Astrocyte (in vitro differentiated cells and primary cell): ENCODE measurements at regions not wholly inside any gene's neighbourhood (a gene's known extent, or its start where the extent isn't known, plus 50 kb on each side); places are given as distances from the start of the nearest gene placed in this dataset.

Experiments
- DNase-seq: peaks from one replicate; pipeline ENCODE4 v3.0.0-alpha.2; 2010; ENCODE audit warnings: low read depth
- FAIRE-seq: peaks from 2 replicates; lab custom pipeline; 2011; peaks lifted over from hg19 to GRCh38; lab: Jason Lieb, UNC
- H2AFZ ChIP-seq: 2 replicates; pipeline ENCODE4 v1.6.0; 2012; ENCODE audit warnings: low read depth, low read length, inconsistent platforms
- H3K27ac ChIP-seq: 2 replicates; pipeline ENCODE4 v1.5.1; 2011; ENCODE audit warnings: low read depth, low read length, inconsistent platforms
- H3K27me3 ChIP-seq: 2 replicates; pipeline ENCODE4 v1.6.0; 2011; ENCODE audit warnings: low read length, inconsistent platforms; ENCODE audit not compliant: insufficient read depth
- H3K36me3 ChIP-seq: 2 replicates; pipeline ENCODE4 v1.5.1; 2011; ENCODE audit warnings: low read length, inconsistent platforms; ENCODE audit not compliant: insufficient read depth
- H3K4me1 ChIP-seq: 2 replicates; pipeline ENCODE4 v1.5.1; 2011; ENCODE audit warnings: low read length, inconsistent platforms; ENCODE audit not compliant: insufficient read depth
- H3K4me2 ChIP-seq: 2 replicates; pipeline ENCODE4 v1.6.0; 2012; ENCODE audit warnings: low read length, inconsistent platforms
- H3K4me3 ChIP-seq: 2 replicates; pipeline ENCODE4 v1.5.1; 2011; ENCODE audit warnings: low read depth, mild to moderate bottlenecking, low read length, inconsistent platforms; ENCODE audit not compliant: insufficient read depth
- H3K79me2 ChIP-seq: 2 replicates; pipeline ENCODE4 v1.6.0; 2012; ENCODE audit warnings: mild to moderate bottlenecking, low read length, inconsistent platforms; ENCODE audit not compliant: insufficient read depth
- H3K9ac ChIP-seq: 2 replicates; pipeline ENCODE4 v1.6.0; 2012; ENCODE audit warnings: mild to moderate bottlenecking, low read length, inconsistent platforms
- H3K9me3 ChIP-seq: 2 replicates; pipeline ENCODE4 v1.5.1; 2012; ENCODE audit warnings: low read depth, mild to moderate bottlenecking, low read length, inconsistent platforms; ENCODE audit not compliant: insufficient read depth
- H4K20me1 ChIP-seq: 2 replicates; pipeline ENCODE4 v1.6.0; 2012; ENCODE audit warnings: low read length, inconsistent platforms; ENCODE audit not compliant: insufficient read depth
- H3K27ac Mint-ChIP-seq: one replicate; pipeline ENCODE4 v1.8.0; 2021; ENCODE audit warnings: mild to moderate bottlenecking, mixed read lengths; ENCODE audit not compliant: unreplicated experiment
- H3K27me3 Mint-ChIP-seq: one replicate; pipeline ENCODE4 v1.8.0; 2021; ENCODE audit warnings: low read depth, mixed read lengths; ENCODE audit not compliant: unreplicated experiment
- H3K36me3 Mint-ChIP-seq: one replicate; pipeline ENCODE4 v1.8.0; 2021; ENCODE audit warnings: low read depth, mixed read lengths; ENCODE audit not compliant: unreplicated experiment
- H3K4me1 Mint-ChIP-seq: one replicate; pipeline ENCODE4 v1.8.0; 2021; ENCODE audit warnings: low read depth, mixed read lengths; ENCODE audit not compliant: unreplicated experiment
- H3K4me3 Mint-ChIP-seq: one replicate; pipeline ENCODE4 v1.8.0; 2021; ENCODE audit warnings: mild to moderate bottlenecking, moderate library complexity, mixed read lengths; ENCODE audit not compliant: unreplicated experiment
- H3K9me3 Mint-ChIP-seq: one replicate; pipeline ENCODE4 v1.8.0; 2021; ENCODE audit warnings: mild to moderate bottlenecking, mixed read lengths; ENCODE audit not compliant: unreplicated experiment
- CTCF ChIP-seq: IDR thresholded peaks from 2 replicates; pipeline ENCODE4 v1.5.1; 2011; ENCODE audit warnings: low read depth, mild to moderate bottlenecking, inconsistent platforms, low read length, moderate library complexity; ENCODE audit not compliant: insufficient read depth
- EZH2 ChIP-seq: IDR thresholded peaks from 2 replicates; pipeline ENCODE4 v1.6.1; 2012; ENCODE audit warnings: mild to moderate bottlenecking, low read length, inconsistent platforms; ENCODE audit not compliant: insufficient read depth

- H3K4me1 ChIP-seq = no peaks in the 10 kb centered on the region
- Mint-ChIP-seq H3K27me3 (no peaks in the 10 kb centered on the region), H3K4me3 (no peak overlapping the region), H3K4me1 (no peaks in the 10 kb centered on the region), H3K27ac (no peak overlapping the region), H3K36me3 (no peaks in the 10 kb centered on the region), H3K9me3 (no peaks in the 10 kb centered on the region)
- no peak overlapping the region for H2AFZ ChIP-seq
- no peak overlapping the region for H3K4me3 ChIP-seq
- FAIRE-seq = peak; percentile 39
- no peak for DNase-seq
- H3K9me3 ChIP-seq = no peaks in the 10 kb centered on the region
- H4K20me1 ChIP-seq = no peaks in the 10 kb centered on the region
- TF ChIP-seq CTCF (no peak), EZH2 (no peak)
- H3K36me3 ChIP-seq = no peaks in the 10 kb centered on the region
- no peak overlapping the region for H3K9ac ChIP-seq
- H3K79me2 ChIP-seq = no peaks in the 10 kb centered on the region
- no peak overlapping the region for H3K27ac ChIP-seq
- H3K4me2 ChIP-seq = no peak overlapping the region
- no peaks in the 10 kb centered on the region for H3K27me3 ChIP-seq
These were observed 647.6 kb upstream of the ACTRT1 start for GRCh38 chrX:128699716-128700285.

- no peak overlapping the region for H3K9ac ChIP-seq
- no peaks in the 10 kb centered on the region for H3K9me3 ChIP-seq
- H2AFZ ChIP-seq = no peak overlapping the region
- no peak overlapping the region for H3K27ac Mint-ChIP-seq
- no peaks in the 10 kb centered on the region for H3K36me3 ChIP-seq
- no peak for FAIRE-seq
- no peaks in the 10 kb centered on the region for H3K27me3 ChIP-seq
- H3K27ac ChIP-seq = no peak overlapping the region
- no peaks in the 10 kb centered on the region for H3K36me3 Mint-ChIP-seq
- no peak overlapping the region for H3K4me2 ChIP-seq
- H3K4me3 ChIP-seq = no peak overlapping the region
- H3K4me1 ChIP-seq = no peaks in the 10 kb centered on the region
- H3K27me3 Mint-ChIP-seq = no peaks in the 10 kb centered on the region
- H3K4me1 Mint-ChIP-seq = no peaks in the 10 kb centered on the region
- DNase-seq = no peak
- no peaks in the 10 kb centered on the region for H3K9me3 Mint-ChIP-seq
- H3K79me2 ChIP-seq = no peaks in the 10 kb centered on the region
- no peak for TF ChIP-seq EZH2
- TF ChIP-seq CTCF = no peak
- no peaks in the 10 kb centered on the region for H4K20me1 ChIP-seq
- no peak overlapping the region for H3K4me3 Mint-ChIP-seq
These were observed 646.5 kb upstream of the ACTRT1 start for GRCh38 chrX:128698573-128699181.

- Histone ChIP-seq H3K36me3 (no peaks in the 10 kb centered on the region), H3K79me2 (no peaks in the 10 kb centered on the region), H4K20me1 (no peaks in the 10 kb centered on the region), H3K4me1 (no peaks in the 10 kb centered on the region), H3K27me3 (no peaks in the 10 kb centered on the region), H3K9ac (no peak overlapping the region), H3K9me3 (no peaks in the 10 kb centered on the region), H3K4me2 (no peak overlapping the region), H3K4me3 (no peak overlapping the region), H3K27ac (no peak overlapping the region), H2AFZ (no peak overlapping the region)
- Mint-ChIP-seq H3K36me3 (no peaks in the 10 kb centered on the region), H3K4me1 (no peaks in the 10 kb centered on the region), H3K4me3 (no peak overlapping the region), H3K9me3 (no peaks in the 10 kb centered on the region), H3K27ac (no peak overlapping the region), H3K27me3 (peaks cover 1% of the 10 kb centered on the region)
- DNase-seq = no peak
- no peak for TF ChIP-seq CTCF
- TF ChIP-seq EZH2 = no peak
- FAIRE-seq = no peak
These were observed 639.7 kb upstream of the ACTRT1 start for GRCh38 chrX:128691872-128692271.
